ENCODE measurements at regions not wholly inside any gene's neighbourhood (a gene's known extent, or its start where the extent isn't known, plus 50 kb on each side); places are given as distances from the start of the nearest gene placed in this dataset.

- TF ChIP-seq, protein P1, sequence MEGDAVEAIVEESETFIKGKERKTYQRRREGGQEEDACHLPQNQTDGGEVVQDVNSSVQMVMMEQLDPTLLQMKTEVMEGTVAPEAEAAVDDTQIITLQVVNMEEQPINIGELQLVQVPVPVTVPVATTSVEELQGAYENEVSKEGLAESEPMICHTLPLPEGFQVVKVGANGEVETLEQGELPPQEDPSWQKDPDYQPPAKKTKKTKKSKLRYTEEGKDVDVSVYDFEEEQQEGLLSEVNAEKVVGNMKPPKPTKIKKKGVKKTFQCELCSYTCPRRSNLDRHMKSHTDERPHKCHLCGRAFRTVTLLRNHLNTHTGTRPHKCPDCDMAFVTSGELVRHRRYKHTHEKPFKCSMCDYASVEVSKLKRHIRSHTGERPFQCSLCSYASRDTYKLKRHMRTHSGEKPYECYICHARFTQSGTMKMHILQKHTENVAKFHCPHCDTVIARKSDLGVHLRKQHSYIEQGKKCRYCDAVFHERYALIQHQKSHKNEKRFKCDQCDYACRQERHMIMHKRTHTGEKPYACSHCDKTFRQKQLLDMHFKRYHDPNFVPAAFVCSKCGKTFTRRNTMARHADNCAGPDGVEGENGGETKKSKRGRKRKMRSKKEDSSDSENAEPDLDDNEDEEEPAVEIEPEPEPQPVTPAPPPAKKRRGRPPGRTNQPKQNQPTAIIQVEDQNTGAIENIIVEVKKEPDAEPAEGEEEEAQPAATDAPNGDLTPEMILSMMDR (optimal IDR thresholded peaks at IDR 0.05 in 1 of 3, IDR thresholded peaks at IDR 0.05 in 1 of 3, conservative IDR thresholded peaks at IDR 0.05 in 1 of 3; ENCODE audit: extremely low read depth in 1 of 3, insufficient read depth in 2 of 3, low read length in 3 of 3): no peak
- no peak for TF ChIP-seq EZH2 (IDR thresholded peaks at IDR 0.05; ENCODE audit: low read length)
Observed at GRCh38 chr6:120947111-120947510, 387.2 kb downstream of the TBC1D32 start.

Data from keratinocyte (primary cell).